Activated naive CD4-positive, alpha-beta T cell treated with Interleukin-2 at 50 U/mL for 16 hours (primary cell): ENCODE measurements at regions not wholly inside any gene's neighbourhood (a gene's known extent, or its start where the extent isn't known, plus 50 kb on each side); places are given as distances from the start of the nearest gene placed in this dataset.

Experiments used
- DNase-seq: peaks from one replicate; pipeline ENCODE4 v3.0.0-alpha.2; 2020

DNA sequence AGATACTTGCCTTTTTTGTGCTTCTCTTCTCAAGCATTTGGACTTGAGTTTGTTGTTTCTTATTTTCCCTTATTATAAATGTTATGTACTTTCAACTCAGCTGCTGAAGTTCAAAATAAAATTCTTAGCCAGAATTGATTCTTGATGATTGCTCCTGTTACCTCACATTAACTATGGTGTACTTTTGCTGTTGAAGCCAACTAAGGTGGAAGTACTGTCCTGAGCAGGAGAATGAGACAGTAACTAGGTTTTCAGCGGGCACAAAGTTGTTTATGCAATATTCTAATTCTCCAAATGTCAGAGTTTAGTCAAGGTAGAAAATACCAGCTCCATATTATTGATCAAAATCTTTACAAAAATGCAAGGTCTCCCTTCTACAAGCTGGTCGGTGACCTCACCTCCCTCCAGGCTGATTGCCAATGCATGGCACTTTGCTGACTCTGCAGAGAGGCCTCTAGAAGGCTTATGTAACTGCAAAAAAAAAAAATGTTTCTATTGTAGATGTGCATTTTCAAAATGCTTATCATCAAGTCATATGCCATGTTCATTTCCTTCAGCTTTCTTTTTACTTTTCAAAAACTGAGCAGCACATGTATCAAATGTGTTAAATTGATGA, 1783.5 kb upstream of the WWC1 start:
- no peak for DNase-seq

DNA sequence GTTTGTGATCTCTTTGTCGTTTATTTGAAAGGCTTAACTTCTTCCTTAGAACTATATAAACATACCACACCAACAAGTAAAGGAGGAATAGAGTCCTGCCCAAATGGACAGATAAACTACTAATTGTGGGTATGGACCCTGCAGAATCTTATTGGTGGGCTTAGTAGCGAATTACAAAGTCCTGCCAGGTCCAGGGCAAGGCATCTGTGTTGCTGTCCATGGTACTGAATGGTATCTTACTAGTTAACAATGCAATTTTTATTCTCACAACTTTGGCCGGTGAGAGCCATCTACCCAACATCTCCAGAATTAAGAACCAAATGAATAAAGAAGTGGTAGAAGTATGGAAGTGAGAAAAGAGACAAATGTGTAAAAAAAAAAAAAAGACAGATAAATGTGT, 1782.4 kb upstream of the WWC1 start:
- DNase-seq = no peak

DNA sequence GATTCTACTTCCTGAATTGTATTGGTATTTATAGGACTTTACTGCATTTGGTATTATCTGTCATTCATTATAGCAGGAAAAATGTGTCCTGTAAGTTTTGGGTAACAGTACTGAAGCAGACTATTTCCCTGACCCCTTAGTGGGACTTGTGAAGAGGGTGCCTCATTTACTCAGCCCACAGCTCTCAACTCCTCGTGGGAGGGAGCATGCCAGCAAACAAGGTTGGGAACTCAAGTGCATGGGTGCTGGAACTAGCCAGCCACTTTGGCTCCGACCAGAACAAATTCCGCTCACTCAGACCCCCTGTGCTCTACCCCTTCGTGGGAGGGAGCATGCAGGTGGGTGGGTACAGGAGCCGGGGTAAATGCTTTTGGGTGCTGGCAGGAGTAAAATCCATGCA, 1773.5 kb upstream of the WWC1 start:
- DNase-seq = no peak

DNA sequence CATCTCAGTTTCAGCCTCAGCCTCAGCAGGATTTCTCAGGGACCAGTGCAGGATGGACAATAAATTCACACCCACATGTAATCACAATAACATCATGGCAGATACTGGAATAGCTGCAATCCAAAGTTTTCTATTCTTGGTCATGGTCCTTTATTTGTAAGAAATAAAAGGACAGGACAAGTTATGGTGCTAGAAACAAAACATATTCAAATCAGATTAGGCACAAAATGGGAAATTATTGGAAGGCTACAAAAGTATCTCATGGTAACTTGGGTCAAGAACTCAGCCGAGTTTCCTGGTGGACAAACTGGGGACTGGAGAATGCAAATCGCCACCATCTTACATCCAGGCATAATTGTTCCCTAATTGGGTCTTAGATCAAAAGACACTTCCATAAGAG, 1768.2 kb upstream of the WWC1 start:
- no peak for DNase-seq

DNA sequence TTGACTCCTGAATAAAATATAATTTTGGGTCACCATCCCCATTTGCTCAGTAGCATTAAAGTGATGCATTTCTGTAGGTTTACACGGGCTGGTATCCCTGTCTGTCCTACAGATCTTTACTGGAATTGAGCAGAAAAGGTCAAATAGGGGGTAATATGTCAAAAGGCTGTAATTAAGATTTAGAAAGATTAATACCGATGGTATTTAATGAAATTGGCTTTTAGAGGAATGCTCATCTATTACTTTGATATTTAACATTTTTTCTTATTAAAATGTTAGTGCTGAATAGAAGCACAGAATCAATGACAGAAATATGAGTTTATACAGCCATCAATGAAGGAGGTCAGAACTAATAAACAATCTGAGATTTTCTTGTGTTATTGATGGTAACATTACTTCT, 1762.2 kb upstream of the WWC1 start:
- no peak for DNase-seq

DNA sequence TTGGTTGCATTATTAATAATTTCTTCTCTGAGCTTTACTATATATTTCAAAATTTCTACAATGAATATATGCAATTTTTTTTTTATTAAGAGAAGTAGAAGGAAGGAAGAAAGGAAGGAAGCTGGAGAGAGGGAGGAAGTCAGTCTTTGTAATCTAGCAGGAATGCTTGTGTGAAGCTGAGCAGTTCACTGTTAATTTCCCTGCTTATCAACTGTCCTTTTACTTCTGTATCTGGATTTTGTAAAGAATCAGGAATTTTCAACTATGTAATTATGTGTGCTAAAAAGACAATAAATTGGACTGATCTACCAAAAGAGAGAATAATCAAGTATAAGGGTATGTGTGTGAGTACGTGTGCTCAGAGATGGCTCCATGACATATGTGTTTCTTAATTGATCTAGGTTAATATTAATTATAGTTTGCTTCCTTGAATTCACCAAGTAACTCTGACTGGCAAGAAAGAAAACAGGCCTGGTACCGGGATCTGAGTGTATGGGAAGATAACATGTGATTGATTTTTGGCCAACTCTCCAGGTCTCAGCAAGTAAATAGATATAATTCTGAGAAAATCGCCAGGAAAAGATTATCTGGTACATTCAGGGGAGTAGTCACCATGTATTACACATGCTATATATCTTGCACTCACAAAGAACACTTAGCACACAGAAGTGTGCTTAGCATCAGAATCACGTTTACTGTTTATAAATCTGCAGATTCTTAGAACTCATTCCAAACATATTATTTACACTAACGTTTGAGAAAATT, 1758.8 kb upstream of the WWC1 start:
- no peak for DNase-seq

DNA sequence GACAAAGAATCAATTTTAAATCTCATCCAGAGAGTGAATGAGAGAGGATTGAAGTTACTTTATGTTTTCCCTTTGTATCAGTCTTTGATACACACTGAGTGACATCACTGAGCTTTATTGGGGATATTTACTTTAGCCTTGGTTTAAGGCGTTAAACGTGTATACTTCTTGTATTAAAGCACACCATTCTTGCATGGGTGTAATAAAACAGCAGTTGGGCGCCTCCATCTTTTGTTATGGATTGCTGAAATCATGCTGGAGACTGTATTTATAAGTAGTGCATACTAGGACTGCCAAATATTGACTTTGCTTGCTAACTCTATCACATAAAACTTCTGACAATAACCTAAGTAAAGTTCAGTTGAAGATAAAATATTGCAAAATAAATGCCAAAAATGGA, 1755.8 kb upstream of the WWC1 start:
- DNase-seq = no peak

DNA sequence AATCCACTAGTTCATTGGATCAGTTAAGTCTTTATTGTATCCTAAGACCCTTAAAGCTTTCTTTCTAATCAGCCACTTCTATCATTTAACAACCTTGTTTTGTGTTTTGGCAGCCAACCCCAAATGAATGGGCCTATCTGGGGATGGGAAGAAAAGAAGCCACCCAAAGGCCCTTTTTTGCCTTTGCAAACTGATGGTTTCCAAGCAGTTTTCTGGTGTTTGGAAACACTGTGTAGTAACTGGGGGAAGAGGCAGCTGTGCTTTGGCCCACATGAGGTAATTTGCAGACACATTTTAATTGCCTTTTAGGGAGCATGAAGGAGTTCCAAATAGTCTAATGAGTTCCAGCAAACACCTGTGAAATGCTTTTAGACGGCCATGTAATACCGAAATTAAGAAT, 1751.3 kb upstream of the WWC1 start:
- DNase-seq = no peak

DNA sequence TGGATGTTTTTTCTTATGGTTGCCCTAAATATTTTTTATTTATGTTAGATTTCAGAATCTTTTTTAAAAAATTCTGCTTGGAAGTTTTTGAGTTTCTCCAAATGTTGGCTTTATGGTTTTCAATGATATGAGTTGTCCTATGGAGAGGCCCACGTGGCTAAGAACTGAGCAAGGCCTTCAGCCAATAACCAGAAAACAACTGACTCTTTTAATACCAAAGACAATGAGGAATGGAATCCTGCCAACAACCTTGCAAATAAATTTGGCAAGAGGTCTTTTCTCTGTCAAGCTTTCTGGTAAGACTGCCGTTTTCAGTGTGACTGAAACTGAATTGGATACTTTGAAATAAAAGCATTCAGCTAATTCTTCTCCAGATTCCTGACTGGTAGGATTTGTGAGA, 1740.1 kb upstream of the WWC1 start:
- DNase-seq = no peak

DNA sequence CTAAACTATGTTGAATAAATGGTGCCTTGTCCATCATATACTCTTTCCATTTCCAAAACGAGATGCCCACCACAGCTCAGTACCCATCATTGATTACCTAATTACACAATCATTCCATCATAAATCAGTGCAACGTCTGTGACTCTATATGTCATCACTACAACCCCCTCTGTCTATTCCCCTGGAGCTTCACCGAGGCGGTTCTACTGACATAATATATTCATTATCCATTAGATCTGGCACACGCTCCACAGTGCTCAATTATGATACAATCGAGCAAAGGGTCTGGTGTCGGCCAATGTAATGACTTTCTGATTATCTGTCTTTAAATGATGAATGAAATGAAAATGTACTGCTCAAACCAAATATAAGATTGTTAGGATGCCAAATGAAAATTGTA, 1737.7 kb upstream of the WWC1 start:
- no peak for DNase-seq

DNA sequence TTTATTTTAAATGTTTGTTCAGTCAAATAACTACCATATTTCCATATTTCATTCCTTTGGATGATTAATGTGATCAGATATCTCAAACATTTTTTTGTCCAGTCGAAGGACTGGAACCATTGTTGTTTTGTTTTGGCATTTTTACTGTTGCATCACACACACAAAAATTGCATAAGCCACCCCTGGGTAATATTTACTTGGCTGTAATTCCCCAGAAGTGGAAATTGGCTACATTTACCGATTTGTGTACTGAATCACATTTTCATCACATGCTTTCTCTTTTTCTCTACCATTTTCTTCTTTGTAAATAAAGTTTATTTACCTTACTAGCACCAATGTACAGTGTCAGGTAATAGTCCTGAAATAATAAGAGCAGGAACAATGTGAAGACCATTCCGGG, 1729.7 kb upstream of the WWC1 start:
- DNase-seq = no peak

DNA sequence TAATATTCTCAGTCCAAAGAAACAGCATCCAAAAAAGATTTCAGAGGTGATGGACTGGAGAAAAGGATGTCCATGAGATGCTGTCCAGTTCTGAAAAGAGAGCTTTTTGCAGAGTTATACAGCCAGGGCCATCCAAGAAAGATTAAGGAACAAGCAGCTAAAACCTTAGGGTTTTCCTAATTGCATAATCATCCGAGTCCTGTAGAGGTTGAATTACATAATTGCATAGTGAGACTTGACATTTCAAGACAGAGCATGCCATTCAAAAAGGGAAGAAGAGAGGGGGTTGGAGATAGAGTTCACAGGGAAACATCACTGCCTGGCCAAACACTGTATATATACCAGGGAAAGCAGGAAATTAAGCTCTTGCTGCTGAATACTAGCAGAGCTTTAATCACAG, 1729.2 kb upstream of the WWC1 start:
- DNase-seq = no peak

DNA sequence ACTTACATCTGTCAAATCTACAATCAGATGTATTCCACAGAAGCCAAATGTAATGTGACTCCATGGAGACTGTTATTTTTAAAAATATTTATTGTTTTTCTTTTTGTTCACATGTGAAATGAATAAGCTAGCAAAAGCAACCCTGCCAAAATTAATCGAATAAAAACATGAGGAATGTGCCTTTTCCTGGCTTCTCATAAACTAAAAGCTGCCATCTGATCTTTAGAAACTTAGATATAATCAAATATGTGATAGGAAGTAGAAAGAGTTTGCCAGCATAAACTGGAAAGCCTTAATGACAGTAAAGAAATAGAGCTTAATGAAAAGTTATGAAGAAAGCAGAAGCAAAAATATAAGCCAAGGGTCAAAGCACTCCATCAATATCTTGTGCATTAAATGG, 1724.7 kb upstream of the WWC1 start:
- DNase-seq = no peak

DNA sequence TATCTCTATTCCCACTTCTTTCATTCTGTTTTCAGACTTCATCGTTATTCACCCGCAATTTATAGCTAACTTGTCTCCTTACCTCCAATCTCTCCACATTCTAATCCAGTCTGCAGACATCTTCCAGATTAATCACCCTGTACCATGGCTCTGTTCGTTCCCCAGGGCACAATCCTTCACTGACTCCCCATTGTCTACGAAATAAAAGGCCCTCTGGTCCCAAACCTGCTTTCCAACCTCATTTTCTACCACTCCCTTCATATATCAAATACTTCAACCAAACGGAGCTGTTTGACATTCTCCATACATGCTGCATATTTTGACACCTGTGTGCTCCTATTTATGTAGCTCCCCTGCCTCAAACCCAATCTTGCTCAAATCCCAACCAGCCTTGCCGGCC, 1720.6 kb upstream of the WWC1 start:
- DNase-seq = no peak

DNA sequence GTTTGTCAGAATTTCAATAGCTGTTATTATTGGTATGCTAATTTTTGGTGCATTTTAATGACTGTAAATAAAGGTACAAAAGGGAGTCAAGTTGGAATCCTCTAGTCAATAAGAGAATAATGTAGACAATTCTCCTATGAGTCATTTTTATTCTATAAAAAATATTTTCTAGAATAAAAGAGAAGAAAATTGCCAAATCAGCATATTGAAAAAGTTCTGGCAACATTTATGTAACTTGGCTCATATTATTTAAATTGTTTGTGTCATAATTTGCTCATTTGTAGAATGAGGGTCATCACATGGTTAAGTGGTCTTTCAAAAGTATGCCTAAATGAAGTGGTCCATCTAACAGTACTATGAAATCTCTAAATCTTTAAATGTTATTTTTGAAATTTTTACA, 1719.8 kb upstream of the WWC1 start:
- DNase-seq = no peak

DNA sequence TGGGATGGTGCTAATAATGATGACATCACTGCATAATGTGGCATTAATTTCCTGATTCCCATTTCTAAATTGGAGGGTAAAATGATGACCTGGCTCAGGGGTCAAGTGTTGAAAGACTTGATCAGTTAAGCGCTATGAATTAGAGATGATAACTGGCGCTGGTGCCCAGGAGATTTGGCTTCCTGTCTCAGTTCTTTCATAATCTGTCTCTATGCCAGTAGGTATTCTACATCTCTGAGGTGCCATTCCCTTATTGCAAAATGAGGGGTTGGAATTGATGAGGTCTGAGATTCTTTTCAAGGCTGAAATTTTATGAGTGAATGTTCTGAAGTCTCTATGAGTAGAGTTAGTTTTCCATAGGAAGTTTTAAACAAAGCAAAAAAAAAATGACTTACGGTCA, 1715.1 kb upstream of the WWC1 start:
- DNase-seq = no peak

DNA sequence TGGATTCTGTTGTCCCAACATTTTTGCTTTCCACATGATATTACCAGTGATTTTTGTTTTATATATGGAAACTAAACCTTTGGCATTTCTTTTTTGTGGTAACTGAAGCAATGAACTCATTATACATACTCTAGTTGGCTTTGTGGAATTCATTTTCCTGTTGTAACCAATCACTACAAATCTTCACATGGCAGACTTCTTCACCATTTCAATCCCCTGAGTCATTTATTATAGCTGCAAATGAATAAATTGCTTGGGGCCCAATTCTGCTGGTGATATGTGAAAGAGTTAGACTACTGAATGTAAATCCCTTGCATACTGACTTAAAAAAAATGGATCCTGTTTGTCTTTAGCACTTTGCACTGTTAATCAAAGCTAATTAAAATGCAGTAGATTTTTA, 1709.6 kb upstream of the WWC1 start:
- DNase-seq = no peak

DNA sequence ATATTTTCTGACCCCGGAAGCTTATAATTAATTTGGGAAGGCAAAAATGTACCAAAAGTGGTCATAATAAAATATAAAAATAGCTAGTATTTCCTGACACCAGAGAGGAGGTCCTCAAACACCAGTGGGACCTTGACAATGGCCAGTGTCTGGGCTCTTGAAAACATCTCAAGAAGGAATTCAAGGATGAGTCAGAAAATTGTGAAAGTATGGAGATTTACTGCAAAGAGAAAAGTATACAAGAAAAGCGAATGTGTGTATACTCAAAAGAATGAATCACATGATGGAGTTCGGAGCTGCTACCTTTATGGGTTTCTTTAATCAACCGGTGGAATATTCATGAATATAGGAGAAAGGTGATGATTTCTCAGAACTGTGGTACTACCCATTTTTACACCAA, 1709.0 kb upstream of the WWC1 start:
- no peak for DNase-seq

DNA sequence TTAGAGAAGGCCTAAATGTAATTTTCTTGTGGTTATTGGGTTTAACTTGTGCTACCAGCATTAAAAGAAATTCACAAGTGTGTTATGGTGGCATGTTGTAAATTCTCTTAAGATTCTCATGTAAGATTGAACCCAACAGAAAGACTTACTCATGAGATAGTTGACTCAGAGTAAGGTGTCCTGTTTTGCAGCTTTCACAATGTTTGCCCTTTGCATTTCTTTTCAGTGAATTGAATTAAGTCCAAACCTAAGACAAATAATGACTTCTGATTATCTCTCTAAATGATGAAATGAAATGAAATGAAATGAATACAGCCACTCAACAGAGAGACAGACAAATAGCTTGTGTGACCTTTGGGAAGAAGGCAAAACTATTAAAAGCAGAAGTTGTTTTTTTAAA, 1696.9 kb upstream of the WWC1 start:
- DNase-seq = no peak

DNA sequence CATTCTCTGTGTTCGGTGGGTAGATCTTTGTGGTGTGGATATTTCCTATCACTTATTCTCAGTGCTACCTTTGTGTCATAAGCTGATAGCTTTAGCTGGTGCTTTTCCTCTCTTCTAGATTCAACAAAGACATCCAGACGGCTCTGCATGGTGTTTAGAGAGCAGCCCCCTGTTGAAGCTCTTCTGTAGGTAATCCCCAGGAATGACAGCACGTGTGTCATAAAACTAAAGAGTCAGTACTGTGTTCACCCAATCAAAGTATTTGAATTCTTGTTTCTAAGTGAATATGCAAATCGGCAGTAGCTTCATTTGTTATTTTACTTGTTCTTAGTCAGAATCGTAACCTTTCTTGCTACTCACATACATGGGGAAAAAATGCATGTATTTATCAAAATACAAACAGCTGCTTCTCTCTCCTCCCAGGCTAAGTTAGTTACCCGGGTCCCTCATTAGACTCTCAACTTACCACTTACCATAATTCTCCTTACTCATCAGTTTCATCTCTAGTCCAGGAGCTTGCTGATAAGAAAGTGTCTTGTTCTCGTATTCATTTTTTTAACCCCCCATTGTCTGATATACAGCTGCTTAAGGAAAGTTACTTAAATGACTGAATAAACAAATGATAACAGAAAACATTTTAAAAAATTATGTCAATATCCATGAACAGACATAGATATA, 1696.0 kb upstream of the WWC1 start:
- DNase-seq = no peak

DNA sequence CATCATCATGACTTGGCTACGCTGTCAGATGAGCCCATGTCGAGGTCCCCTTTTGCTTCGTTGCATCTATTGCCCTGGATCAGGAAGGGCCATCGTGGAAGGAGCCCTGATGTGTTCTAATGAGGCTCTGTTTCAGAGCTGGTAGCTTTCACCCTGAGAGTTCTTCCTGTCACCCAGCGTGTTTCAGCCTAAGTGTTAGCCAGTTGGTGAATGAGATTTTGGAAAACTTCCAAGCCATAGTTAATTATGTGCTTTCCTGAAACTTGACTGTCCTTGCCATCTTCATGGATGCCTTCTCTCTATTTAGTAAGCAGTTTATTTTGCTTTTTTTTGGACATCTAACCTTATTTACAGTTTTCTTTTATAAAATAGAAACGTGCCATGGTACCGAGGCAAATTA, 1695.4 kb upstream of the WWC1 start:
- DNase-seq = no peak

DNA sequence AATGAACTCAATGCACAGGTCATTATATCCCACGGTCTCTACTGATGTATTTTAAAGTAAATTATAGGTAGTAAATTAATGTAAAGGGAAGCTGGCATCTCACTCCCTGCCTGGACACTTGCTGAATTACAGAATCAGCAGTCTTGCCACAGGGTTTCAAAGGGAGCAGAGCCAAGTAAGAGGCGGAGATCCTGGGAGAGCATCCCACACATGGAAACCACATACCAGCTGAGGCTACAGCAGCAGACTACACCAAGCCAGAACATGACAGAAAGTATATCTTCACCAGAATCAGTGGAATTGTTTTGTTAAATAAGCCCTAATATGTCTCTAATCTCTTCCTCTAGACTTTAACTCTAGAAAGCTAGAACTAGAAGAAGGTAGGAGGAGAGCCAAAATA, 1689.2 kb upstream of the WWC1 start:
- no peak for DNase-seq

DNA sequence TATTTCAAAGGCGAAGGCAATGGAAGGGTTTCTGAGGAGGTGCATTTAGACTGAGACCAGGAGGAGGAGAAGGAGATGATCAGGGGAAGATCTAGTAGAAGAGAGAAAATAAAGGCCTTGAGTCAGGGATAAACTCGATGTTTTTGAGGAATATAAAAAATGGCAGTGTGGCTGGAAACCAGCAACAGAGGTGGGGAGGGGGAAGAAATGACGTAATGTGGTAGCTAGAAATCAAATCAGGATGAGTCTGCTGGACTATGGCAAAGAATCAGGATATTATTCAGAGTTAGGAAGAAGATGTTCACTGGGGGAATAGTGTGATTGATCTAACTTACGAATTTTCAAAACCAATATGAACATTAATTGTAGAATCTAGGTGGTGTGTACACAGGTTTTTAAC, 1673.9 kb upstream of the WWC1 start:
- DNase-seq = no peak

DNA sequence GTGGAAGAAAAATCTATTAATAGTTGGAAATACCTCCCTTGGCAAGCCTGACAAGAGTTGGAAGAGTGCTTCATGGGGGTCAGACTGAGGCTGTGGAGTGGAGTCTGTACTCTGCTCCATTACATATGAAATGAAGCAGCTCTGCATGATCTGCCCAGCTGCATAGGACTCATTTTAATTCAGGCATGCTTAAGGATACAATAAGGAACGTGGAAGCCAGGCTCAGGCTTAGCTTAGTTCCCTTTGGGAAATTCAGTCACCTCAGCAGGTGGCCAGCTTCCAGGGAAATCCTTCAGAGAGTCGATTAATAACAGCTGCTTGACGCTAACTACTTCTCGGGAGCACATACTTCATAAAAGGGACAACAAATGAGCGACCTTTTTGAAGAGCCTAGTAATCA, 1672.9 kb upstream of the WWC1 start:
- DNase-seq = no peak

DNA sequence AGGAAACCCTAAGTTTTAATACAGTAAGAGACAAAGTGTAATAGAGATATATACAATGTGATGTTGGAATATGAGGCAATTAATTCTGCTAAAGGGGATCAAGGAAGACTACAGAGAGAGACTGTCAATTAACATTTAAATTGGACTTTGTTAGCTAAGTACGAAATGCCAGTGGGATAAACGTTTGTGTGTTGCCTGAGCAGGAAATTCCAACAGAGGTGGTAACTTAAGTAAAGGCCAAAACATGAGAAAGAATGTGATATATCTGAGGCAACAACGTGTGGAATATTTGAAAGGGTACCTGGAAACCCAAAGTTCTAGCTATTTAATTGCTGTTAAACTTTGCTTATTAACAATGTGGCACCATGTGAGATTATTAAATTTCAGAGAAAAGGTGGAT, 1666.9 kb upstream of the WWC1 start:
- DNase-seq = no peak
